GM12878 (cell line): ENCODE measurements at regions not wholly inside any gene's neighbourhood (a gene's known extent, or its start where the extent isn't known, plus 50 kb on each side); places are given as distances from the start of the nearest gene placed in this dataset.

Source experiments
- KDM1A ChIP-seq: fragments of 200-600 bp; sonication (generic); IDR thresholded peaks from 2 replicates; pipeline ENCODE4 v1.6.1; 2016; ENCODE audit warnings: borderline replicate concordance
- MTA3 ChIP-seq: IDR thresholded peaks from 2 replicates; pipeline ENCODE4 v1.6.1; 2012; ENCODE audit warnings: low read length, inconsistent platforms, borderline replicate concordance
- POLR2A ChIP-seq: IDR thresholded peaks from 2 replicates; pipeline ENCODE4 v1.6.1; 2011; ENCODE audit warnings: low read depth, mild to moderate bottlenecking, low read length
- TAF1 ChIP-seq: IDR thresholded peaks from 2 replicates; pipeline ENCODE4 v1.6.1; 2011; ENCODE audit warnings: mild to moderate bottlenecking, low read depth, low read length, borderline replicate concordance
- TF ChIP-seq, protein P1 (sequence below): fragments of 450-650 bp; conservative IDR thresholded peaks from 2 replicates; pipeline ENCODE4 v1.6.1; 2017; ENCODE audit warnings: mild to moderate bottlenecking, moderate library complexity

DNA sequence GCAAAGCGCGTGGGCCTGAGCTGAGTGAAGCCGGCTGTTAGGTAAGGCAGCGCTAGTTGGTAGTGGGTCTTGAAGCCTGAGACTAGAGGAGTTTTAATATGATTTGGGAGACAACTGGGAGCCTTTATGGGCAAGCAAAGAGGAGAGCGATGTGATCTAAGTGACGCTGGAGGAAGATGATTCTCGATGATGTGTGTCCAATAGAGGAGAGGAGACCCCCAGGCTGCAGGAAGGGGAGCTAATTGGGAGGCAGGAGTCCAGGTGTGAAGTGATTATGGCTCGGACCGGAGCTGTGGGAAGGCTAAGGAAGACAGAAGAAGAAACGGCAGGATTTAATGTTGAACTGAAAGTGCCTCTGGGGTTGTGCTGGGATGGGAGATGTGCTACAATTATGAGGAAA lies 482.9 kb upstream of the KIF2A start:
- TF ChIP-seq TAF1: no peak
- TF ChIP-seq KDM1A: no peak
- TF ChIP-seq, protein P1, sequence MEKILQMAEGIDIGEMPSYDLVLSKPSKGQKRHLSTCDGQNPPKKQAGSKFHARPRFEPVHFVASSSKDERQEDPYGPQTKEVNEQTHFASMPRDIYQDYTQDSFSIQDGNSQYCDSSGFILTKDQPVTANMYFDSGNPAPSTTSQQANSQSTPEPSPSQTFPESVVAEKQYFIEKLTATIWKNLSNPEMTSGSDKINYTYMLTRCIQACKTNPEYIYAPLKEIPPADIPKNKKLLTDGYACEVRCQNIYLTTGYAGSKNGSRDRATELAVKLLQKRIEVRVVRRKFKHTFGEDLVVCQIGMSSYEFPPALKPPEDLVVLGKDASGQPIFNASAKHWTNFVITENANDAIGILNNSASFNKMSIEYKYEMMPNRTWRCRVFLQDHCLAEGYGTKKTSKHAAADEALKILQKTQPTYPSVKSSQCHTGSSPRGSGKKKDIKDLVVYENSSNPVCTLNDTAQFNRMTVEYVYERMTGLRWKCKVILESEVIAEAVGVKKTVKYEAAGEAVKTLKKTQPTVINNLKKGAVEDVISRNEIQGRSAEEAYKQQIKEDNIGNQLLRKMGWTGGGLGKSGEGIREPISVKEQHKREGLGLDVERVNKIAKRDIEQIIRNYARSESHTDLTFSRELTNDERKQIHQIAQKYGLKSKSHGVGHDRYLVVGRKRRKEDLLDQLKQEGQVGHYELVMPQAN: no peak
- TF ChIP-seq MTA3: no peak
- no peak for TF ChIP-seq POLR2A
